RWPE2 (cell line): ENCODE measurements at regions not wholly inside any gene's neighbourhood (a gene's known extent, or its start where the extent isn't known, plus 50 kb on each side); places are given as distances from the start of the nearest gene placed in this dataset.
A peak's percentile ranks its signal among the peaks of the same experiment; 100 is the strongest.

Experiments
- ATAC-seq: fragments of 200-7000 bp; cut with Tn5 transposase; 3 replicates; pipeline ENCODE4 v1.9.1; 2021; ENCODE audit warnings: low read depth
- DNase-seq: peaks from one replicate; pipeline ENCODE4 v3.0.0-alpha.2; 2020; ENCODE audit warnings: low spot score
- H3K27ac ChIP-seq: fragments of 450-650 bp; 2 replicates; pipeline ENCODE4 v1.5.1; 2017; ENCODE audit warnings: mild to moderate bottlenecking; ENCODE audit not compliant: poor library complexity, severe bottlenecking
- H3K27me3 ChIP-seq: fragments of 250-450 bp; sonication (Bioruptor Pico); 2 replicates; pipeline ENCODE4 v1.5.1; 2021; ENCODE audit warnings: mild to moderate bottlenecking, moderate library complexity; ENCODE audit not compliant: insufficient read depth, poor library complexity, severe bottlenecking
- H3K36me3 ChIP-seq: fragments of 250-450 bp; sonication (Bioruptor Pico); 2 replicates; pipeline ENCODE4 v1.5.1; 2020; ENCODE audit warnings: low read depth, mild to moderate bottlenecking, moderate library complexity
- H3K4me1 ChIP-seq: fragments of 250-450 bp; sonication (Bioruptor Pico); 2 replicates; pipeline ENCODE4 v1.5.1; 2021; ENCODE audit warnings: mild to moderate bottlenecking, moderate library complexity; ENCODE audit not compliant: insufficient read depth, poor library complexity, severe bottlenecking
- H3K4me3 ChIP-seq: fragments of 250-450 bp; sonication (Bioruptor Pico); 2 replicates; pipeline ENCODE4 v1.5.1; 2021; ENCODE audit warnings: mild to moderate bottlenecking, moderate library complexity; ENCODE audit not compliant: severe bottlenecking
- H3K9me3 ChIP-seq: fragments of 250-450 bp; sonication (Bioruptor Pico); 2 replicates; pipeline ENCODE4 v1.5.1; 2021; ENCODE audit warnings: mild to moderate bottlenecking, moderate library complexity; ENCODE audit not compliant: severe bottlenecking
- TF ChIP-seq, protein P1 (sequence below): fragments of 450-650 bp; IDR thresholded peaks from one replicate; pipeline ENCODE4 v1.5.1; 2017; ENCODE audit warnings: mild to moderate bottlenecking, moderate library complexity; ENCODE audit not compliant: poor library complexity, severe bottlenecking

DNA sequence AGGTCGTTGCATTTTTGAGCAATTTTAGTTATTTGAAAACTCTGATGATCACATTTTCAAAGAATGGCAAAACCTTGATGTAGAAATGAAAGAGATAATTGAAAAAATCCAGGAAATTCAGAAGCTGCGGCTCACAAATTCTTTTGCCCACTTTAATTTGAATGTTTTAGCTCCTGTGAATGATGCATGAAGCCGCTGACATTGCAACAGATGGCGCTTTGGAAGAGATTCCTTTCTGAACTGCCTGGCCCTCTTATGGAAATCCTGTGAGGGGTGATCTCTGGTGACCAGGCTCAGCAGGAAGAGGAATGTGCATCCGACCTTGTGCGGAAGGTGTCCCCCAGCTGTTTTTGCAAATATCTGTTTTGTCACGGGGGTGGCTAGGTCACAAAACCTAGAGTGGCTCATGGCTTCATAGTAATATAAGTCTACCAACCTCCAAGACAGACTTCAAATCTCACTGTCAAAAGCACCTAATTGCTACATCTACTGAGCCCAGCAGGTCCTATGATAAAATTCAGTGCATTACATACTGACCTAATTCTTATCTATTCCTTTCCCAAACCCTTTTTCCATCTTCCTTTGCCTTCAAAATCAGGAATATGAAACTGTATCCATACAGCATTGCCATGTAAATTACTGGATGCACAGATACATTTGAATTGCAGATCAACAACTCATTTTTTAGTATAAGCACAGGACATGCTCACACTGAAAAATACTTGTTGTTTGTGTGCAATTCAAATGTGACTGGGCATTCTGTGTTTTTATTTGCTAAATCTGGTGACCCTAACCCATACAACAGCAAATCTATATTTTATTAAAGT lies 412.7 kb downstream of the ETS1 start:
- Histone ChIP-seq H3K4me1 (peaks cover 18% of the 10 kb centered on the region), H3K27ac (peak overlapping the region; percentile 79), H3K27me3 (no peaks in the 10 kb centered on the region), H3K9me3 (no peaks in the 10 kb centered on the region), H3K4me3 (no peak overlapping the region), H3K36me3 (0 out of 2 replicates have a peak, but pooled peaks cover 4% of the 10 kb centered on the region)
- DNase-seq (no peak), ATAC-seq (no peak)
- TF ChIP-seq, protein P1, sequence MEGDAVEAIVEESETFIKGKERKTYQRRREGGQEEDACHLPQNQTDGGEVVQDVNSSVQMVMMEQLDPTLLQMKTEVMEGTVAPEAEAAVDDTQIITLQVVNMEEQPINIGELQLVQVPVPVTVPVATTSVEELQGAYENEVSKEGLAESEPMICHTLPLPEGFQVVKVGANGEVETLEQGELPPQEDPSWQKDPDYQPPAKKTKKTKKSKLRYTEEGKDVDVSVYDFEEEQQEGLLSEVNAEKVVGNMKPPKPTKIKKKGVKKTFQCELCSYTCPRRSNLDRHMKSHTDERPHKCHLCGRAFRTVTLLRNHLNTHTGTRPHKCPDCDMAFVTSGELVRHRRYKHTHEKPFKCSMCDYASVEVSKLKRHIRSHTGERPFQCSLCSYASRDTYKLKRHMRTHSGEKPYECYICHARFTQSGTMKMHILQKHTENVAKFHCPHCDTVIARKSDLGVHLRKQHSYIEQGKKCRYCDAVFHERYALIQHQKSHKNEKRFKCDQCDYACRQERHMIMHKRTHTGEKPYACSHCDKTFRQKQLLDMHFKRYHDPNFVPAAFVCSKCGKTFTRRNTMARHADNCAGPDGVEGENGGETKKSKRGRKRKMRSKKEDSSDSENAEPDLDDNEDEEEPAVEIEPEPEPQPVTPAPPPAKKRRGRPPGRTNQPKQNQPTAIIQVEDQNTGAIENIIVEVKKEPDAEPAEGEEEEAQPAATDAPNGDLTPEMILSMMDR = no peak

DNA sequence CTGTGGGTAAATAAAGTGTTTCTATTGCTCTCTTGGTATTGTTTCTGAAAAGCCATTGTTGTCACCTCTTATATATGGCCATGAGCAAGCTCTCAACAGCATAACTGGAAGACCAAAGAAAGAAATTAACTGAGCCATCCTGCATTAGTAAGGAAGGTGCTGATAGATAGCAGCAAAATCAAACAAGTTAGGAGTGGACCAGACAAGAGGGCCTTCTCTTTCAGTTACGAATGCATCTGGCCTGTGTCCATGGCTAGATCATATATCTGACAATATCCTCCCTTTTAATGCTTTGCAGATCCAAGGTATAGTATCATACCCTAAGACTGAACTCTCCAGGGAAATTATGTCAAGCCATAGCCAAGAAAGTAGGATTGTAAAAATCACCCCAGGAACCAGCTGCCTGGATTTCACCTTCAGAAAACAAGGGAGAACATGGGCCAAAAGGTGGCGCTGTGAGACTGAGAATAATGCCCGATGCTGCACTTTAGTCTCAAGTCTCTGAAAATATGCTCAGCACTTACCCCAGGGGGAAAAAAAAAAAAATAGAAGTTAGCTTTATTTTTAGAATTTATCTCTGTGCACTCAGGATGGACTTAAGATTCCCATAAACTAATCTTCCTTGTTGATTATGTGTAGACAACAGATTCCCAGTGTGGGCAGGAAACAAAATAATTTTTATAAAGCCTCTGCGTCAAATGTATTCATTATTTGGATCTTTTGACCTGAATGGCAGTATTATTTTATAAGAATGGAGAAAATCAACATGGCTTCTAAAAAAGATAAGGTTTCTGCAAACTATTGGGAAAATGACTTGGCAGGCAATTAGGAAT lies 415.1 kb downstream of the ETS1 start:
- peaks cover 17% of the 10 kb centered on the region for H3K4me1 ChIP-seq
- no peaks in the 10 kb centered on the region for H3K36me3 ChIP-seq
- H3K4me3 ChIP-seq = no peak overlapping the region
- peak overlapping the region; percentile 79 for H3K27ac ChIP-seq
- ATAC-seq (peak; percentile 84), DNase-seq (no peak)
- TF ChIP-seq, protein P1 = peak; percentile 90
- H3K27me3 ChIP-seq = no peaks in the 10 kb centered on the region
- no peaks in the 10 kb centered on the region for H3K9me3 ChIP-seq

DNA sequence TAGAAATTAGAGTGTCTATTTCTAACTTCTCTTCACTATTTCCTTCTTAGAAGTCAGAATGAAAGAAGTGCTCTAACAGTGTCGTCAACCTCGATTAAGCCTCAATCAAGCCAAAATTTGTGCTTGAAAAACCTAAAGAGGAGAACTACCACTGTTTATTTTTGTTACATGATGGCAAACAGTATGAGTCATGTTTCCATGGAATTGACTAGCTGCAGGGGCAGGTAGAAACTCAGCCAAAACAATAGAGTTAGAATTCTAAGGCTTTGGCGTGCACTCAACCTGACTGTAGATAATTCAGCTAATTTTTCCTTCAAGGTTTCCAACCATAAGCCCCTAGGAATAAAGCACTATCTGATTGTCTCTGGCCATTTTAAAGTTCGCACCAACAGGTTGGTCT lies 415.9 kb downstream of the ETS1 start:
- Histone ChIP-seq H3K9me3 (no peaks in the 10 kb centered on the region), H3K4me1 (peaks cover 17% of the 10 kb centered on the region), H3K36me3 (no peaks in the 10 kb centered on the region), H3K4me3 (no peak overlapping the region), H3K27ac (peak overlapping the region; percentile 79), H3K27me3 (no peaks in the 10 kb centered on the region)
- peak; percentile 93 for ATAC-seq
- no peak for DNase-seq
- TF ChIP-seq, protein P1 = no peak

DNA sequence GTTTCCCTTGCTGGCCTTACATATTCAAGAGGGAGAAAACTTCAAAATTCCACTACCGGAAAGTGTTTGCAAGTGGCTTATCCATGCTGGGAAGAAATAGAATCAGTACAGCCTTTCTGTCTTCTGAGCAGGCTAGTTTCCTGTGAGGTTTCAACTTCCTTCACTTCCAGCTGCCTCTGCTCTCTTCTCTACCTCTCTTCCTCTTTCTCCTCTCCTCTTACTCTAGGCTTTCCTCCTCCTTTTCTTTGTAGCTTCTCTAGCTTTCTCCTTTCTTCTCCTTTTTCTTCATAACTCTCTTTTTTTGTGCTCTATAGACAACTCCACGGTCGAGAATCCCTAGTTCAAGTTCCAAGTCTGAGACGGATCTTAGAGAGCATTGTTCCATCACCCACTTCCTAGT lies 421.8 kb downstream of the ETS1 start:
- no peaks in the 10 kb centered on the region for H3K27me3 ChIP-seq
- no peaks in the 10 kb centered on the region for H3K9me3 ChIP-seq
- no peak for DNase-seq
- H3K36me3 ChIP-seq = no peaks in the 10 kb centered on the region
- no peaks in the 10 kb centered on the region for H3K4me1 ChIP-seq
- ATAC-seq = no peak
- no peak overlapping the region for H3K4me3 ChIP-seq
- TF ChIP-seq, protein P1 = no peak
- no peak overlapping the region for H3K27ac ChIP-seq
